Natural killer cell treated with Interleukin-12 subunit alpha and Interleukin-12 subunit beta and Interleukin-15 and Interleukin-18, amount 100 ng/mL, for 72 hours (primary cell): ENCODE measurements at regions not wholly inside any gene's neighbourhood (a gene's known extent, or its start where the extent isn't known, plus 50 kb on each side); places are given as distances from the start of the nearest gene placed in this dataset.
"Not testable (repeated sequence)": the region's sequence is repeated elsewhere in the genome, so short reads cannot be mapped to it uniquely, and the experiment has no call there.

Experiments
- ATAC-seq, 2 donors: fragments of 150-1000 bp; cut with Tn5 transposase in 1 of 2; sonication (Bioruptor Pico), chemical (Tn5 transposase) in 1 of 2; 2 replicates each; pipeline ENCODE4 v1.10.0; 2021
- DNase-seq: peaks from one replicate; pipeline ENCODE4 v3.0.0; 2022; ENCODE audit warnings: low spot score
- H3K27ac Mint-ChIP-seq, 2 donors: 1 replicate in 1 of 2; 2 replicates in 1 of 2; pipeline ENCODE4 v1.8.0; 2022; ENCODE audit warnings: mixed read lengths in 2 of 2, mild to moderate bottlenecking in 1 of 2, moderate library complexity in 1 of 2
- H3K27me3 Mint-ChIP-seq, 2 donors: 1 replicate in 1 of 2; 2 replicates in 1 of 2; pipeline ENCODE4 v1.8.0; 2022; ENCODE audit warnings: mixed read lengths in 2 of 2
- H3K36me3 Mint-ChIP-seq: one replicate; pipeline ENCODE4 v1.8.0; 2022; ENCODE audit warnings: mixed read lengths
- H3K4me1 Mint-ChIP-seq, 2 donors: 1 replicate in 1 of 2; 2 replicates in 1 of 2; pipeline ENCODE4 v1.8.0; 2022; ENCODE audit warnings: low read depth in 2 of 2, mixed read lengths in 2 of 2, mild to moderate bottlenecking in 1 of 2
- H3K4me3 Mint-ChIP-seq: one replicate; pipeline ENCODE4 v1.8.0; 2022; ENCODE audit warnings: mixed read lengths
- H3K9me3 Mint-ChIP-seq: 2 replicates; pipeline ENCODE4 v1.8.0; 2022; ENCODE audit warnings: mixed read lengths

- H3K36me3 Mint-ChIP-seq: no peaks in the 10 kb centered on the region
- DNase-seq: no peak
- no peaks in the 10 kb centered on the region for H3K9me3 Mint-ChIP-seq
- no peaks in the 10 kb centered on the region for H3K4me1 Mint-ChIP-seq
- H3K4me3 Mint-ChIP-seq: no peak overlapping the region
- H3K27me3 Mint-ChIP-seq: peaks cover 20 to 36% of the 10 kb centered on the region in 2 donors
- no peak overlapping the region for H3K27ac Mint-ChIP-seq
- no peak for ATAC-seq
These were observed 109.8 kb upstream of the EXOC2 start for GRCh38 chr6:802701-803100.

DNA sequence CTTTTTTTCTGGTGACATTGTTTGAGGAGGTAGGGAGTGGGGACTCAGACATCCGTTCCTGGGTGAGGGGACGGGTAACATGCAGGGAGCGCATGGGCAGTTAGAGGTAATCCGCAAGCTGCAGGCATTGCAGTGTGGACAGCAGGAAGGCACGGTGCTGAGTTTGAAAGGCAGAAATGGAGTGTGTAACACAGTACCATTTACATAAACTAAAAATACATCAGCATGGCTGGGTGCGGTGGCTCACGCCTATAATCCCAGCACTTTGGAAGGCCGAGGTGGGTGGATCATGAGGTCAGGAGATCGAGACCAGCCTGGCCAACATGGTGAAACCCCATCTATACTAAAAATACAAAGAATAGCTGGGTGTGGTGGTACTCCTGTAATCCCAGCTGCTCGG is 109.3 kb upstream of the EXOC2 start:
- H3K4me1 Mint-ChIP-seq, H3K27ac Mint-ChIP-seq, H3K36me3 Mint-ChIP-seq, H3K4me3 Mint-ChIP-seq, H3K9me3 Mint-ChIP-seq, DNase-seq, ATAC-seq: not testable (repeated sequence)
- peaks cover 22 to 41% of the 10 kb centered on the region in 2 donors for H3K27me3 Mint-ChIP-seq

- Mint-ChIP-seq H3K9me3 (no peaks in the 10 kb centered on the region), H3K4me3 (no peak overlapping the region), H3K36me3 (no peaks in the 10 kb centered on the region), H3K4me1 (no peaks in the 10 kb centered on the region), H3K27ac (no peak overlapping the region), H3K27me3 (peaks cover 29 to 58% of the 10 kb centered on the region in 2 donors)
- ATAC-seq (peak in 1 of 2 donors; percentile 52), DNase-seq (no peak)
These were observed 106.8 kb upstream of the EXOC2 start for GRCh38 chr6:799769-800168.

- H3K4me1 Mint-ChIP-seq: no peaks in the 10 kb centered on the region
- H3K9me3 Mint-ChIP-seq: no peaks in the 10 kb centered on the region
- no peak for ATAC-seq
- no peak overlapping the region for H3K27ac Mint-ChIP-seq
- H3K36me3 Mint-ChIP-seq: no peaks in the 10 kb centered on the region
- H3K27me3 Mint-ChIP-seq: peaks cover 31 to 61% of the 10 kb centered on the region in 2 donors
- H3K4me3 Mint-ChIP-seq: no peak overlapping the region
- no peak for DNase-seq
These were observed 104.6 kb upstream of the EXOC2 start for GRCh38 chr6:797479-798077.

- Mint-ChIP-seq H3K36me3 (no peaks in the 10 kb centered on the region), H3K9me3 (no peaks in the 10 kb centered on the region), H3K4me3 (no peak overlapping the region), H3K4me1 (no peaks in the 10 kb centered on the region), H3K27me3 (peaks cover 34 to 67% of the 10 kb centered on the region in 2 donors), H3K27ac (no peak overlapping the region)
- no peak for ATAC-seq
- DNase-seq: no peak
These were observed 102.2 kb upstream of the EXOC2 start for GRCh38 chr6:795046-795685.

GRCh38 chr6:793261-793660 is 100.3 kb upstream of the EXOC2 start:
- H3K27me3 Mint-ChIP-seq: peaks cover 33 to 62% of the 10 kb centered on the region in 2 donors
- no peak overlapping the region for H3K4me3 Mint-ChIP-seq
- no peaks in the 10 kb centered on the region for H3K36me3 Mint-ChIP-seq
- peaks cover under 1 to 1% of the 10 kb centered on the region in 2 donors for H3K4me1 Mint-ChIP-seq
- H3K27ac Mint-ChIP-seq: no peak overlapping the region
- H3K9me3 Mint-ChIP-seq: no peaks in the 10 kb centered on the region
- ATAC-seq (no peak), DNase-seq (no peak)

GRCh38 chr6:792662-793061 is 99.7 kb upstream of the EXOC2 start:
- Mint-ChIP-seq H3K9me3 (no peaks in the 10 kb centered on the region), H3K4me1 (peaks cover 6 to 7% of the 10 kb centered on the region in 2 donors), H3K27ac (no peak overlapping the region), H3K36me3 (no peaks in the 10 kb centered on the region), H3K4me3 (no peak overlapping the region), H3K27me3 (peaks cover 32 to 56% of the 10 kb centered on the region in 2 donors)
- DNase-seq (no peak), ATAC-seq (no peak)

GRCh38 chr6:788058-788457 is 95.1 kb upstream of the EXOC2 start:
- ATAC-seq: no peak
- no peak overlapping the region for H3K27ac Mint-ChIP-seq
- H3K4me3 Mint-ChIP-seq: no peak overlapping the region

DNA sequence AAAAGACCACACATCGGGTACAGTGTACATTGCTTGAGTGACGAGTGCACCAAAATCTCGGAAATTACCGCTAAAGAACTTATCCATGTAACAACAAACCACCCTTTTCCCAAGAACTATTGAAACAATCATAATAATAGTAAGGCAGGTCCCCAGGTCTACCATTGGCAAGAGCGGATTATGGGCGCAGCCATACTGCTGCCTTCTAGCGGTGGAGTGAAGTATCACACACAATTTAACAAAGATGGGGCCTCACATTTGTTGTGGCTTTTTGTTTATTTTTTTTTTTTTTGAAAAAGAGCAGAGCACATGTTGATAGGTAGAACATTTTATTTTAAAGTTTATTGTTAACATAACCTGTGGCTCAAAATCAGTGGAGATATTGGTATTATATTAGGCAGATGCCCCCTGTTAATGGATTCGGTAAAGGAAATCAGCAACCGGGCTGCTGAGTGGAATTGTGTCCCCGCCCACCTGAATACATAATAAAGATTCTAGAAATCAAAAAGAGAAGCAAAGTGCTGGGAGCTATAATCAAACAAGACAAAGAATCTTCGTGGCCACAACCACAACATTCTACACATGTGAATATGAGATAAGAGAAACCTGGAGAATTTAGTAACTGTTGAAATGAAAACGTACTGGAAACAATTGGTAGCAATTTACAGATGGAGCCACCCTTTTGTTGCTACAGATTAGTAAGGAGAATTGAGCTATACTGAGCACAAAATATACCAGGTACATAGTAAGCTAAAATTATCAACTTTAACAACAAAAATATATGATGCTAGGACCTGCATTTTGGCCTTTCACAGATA is 94.2 kb upstream of the EXOC2 start:
- H3K27me3 Mint-ChIP-seq: peaks cover 12 to 15% of the 10 kb centered on the region in 2 donors
- no peak overlapping the region for H3K27ac Mint-ChIP-seq
- peaks cover 6 to 9% of the 10 kb centered on the region in 2 donors for H3K4me1 Mint-ChIP-seq
- ATAC-seq (no peak), DNase-seq (no peak)
- H3K9me3 Mint-ChIP-seq: no peaks in the 10 kb centered on the region
- no peak overlapping the region for H3K4me3 Mint-ChIP-seq
- no peaks in the 10 kb centered on the region for H3K36me3 Mint-ChIP-seq

More at GRCh38 chr6:788058-788457, 95.1 kb upstream of the EXOC2 start:
- H3K9me3 Mint-ChIP-seq: no peaks in the 10 kb centered on the region
- no peak for DNase-seq
- H3K4me1 Mint-ChIP-seq: peaks cover 6 to 9% of the 10 kb centered on the region in 2 donors
- no peaks in the 10 kb centered on the region for H3K36me3 Mint-ChIP-seq
- peaks cover 19 to 20% of the 10 kb centered on the region in 2 donors for H3K27me3 Mint-ChIP-seq

- Mint-ChIP-seq H3K27ac (no peak overlapping the region), H3K4me3 (no peak overlapping the region), H3K9me3 (no peaks in the 10 kb centered on the region), H3K36me3 (no peaks in the 10 kb centered on the region), H3K4me1 (peaks cover 6 to 9% of the 10 kb centered on the region in 2 donors), H3K27me3 (peaks cover 10 to 17% of the 10 kb centered on the region in 2 donors)
- ATAC-seq (no peak), DNase-seq (no peak)
These were observed 91.2 kb upstream of the EXOC2 start for GRCh38 chr6:783966-784735.

- Mint-ChIP-seq H3K27ac (no peak overlapping the region), H3K27me3 (peaks cover 6 to 20% of the 10 kb centered on the region in 2 donors), H3K36me3 (no peaks in the 10 kb centered on the region), H3K4me1 (no peaks in the 10 kb centered on the region), H3K9me3 (no peaks in the 10 kb centered on the region), H3K4me3 (no peak overlapping the region)
- ATAC-seq (no peak), DNase-seq (no peak)
These were observed 89.2 kb upstream of the EXOC2 start for GRCh38 chr6:782141-782540.

- no peaks in the 10 kb centered on the region for H3K36me3 Mint-ChIP-seq
- no peak overlapping the region for H3K27ac Mint-ChIP-seq
- H3K4me3 Mint-ChIP-seq: no peak overlapping the region
- no peak for DNase-seq
- H3K9me3 Mint-ChIP-seq: no peaks in the 10 kb centered on the region
- ATAC-seq: no peak
- H3K27me3 Mint-ChIP-seq: peaks cover 8 to 27% of the 10 kb centered on the region in 2 donors
- H3K4me1 Mint-ChIP-seq: no peaks in the 10 kb centered on the region
These were observed 88.5 kb upstream of the EXOC2 start for GRCh38 chr6:781350-781961.

DNA sequence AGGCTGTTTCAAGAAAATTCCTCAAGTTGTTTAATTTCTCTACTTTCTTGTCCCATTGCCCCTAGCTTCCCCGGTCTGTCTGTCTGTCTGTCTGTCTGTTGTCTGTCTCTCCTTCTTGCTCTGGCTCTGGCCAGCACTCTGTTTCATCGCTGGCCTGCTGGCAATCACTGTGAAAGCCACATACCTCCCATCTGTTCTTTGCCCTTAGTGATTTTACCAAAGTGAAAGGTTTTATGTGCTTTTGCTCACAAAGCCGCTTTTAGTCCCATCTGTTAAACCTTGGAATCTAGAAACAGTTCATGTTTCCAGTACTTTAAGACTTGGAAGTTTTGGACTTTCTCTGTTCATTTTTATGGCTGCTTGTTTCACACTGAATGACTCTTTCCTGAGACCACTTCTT is 87.8 kb upstream of the EXOC2 start:
- Mint-ChIP-seq H3K9me3 (no peaks in the 10 kb centered on the region), H3K4me3 (no peak overlapping the region), H3K27me3 (peaks cover 14 to 32% of the 10 kb centered on the region in 2 donors), H3K4me1 (no peaks in the 10 kb centered on the region), H3K27ac (no peak overlapping the region), H3K36me3 (no peaks in the 10 kb centered on the region)
- ATAC-seq (no peak), DNase-seq (no peak)
